Omental fat pad (tissue), 3 donors: ENCODE measurements at regions not wholly inside any gene's neighbourhood (a gene's known extent, or its start where the extent isn't known, plus 50 kb on each side); places are given as distances from the start of the nearest gene placed in this dataset.

Experiments
- ATAC-seq: fragments of 150-250 bp; one replicate; pipeline ENCODE4 v1.9.1; 2016; ENCODE audit warnings: mild to moderate bottlenecking, moderate library complexity; ENCODE audit not compliant: low FRiP score
- DNase-seq: peaks from one replicate; pipeline ENCODE4 v3.0.0-alpha.2; 2019; ENCODE audit warnings: low spot score
- TF ChIP-seq, protein P1 (sequence below), 3 donors: fragments of 450-650 bp; IDR thresholded peaks; one replicate each; pipeline ENCODE4 v1.5.1; 2016 to 2017; ENCODE audit warnings: antibody characterized with exemption in 3 of 3, mild to moderate bottlenecking in 3 of 3, moderate library complexity in 2 of 3

DNA sequence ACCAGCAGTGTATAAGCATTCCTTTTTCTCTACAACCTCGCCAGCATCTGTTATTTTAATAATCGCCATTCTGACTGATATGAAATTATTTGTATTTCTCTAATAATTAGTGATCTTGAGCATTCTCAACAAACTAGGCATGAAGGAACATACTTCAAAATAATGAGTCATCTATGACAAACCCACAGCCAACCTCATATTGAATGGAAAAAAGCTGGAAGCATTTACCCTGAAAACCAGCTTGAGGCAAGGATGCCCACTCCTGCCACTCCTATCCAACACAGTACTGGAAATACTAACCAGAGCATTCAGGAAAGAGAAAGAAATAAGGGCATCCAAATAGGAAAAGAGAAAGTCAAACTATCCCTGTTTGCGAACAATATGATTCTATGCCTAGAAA lies 390.6 kb upstream of the ID4 start:
- TF ChIP-seq, protein P1, sequence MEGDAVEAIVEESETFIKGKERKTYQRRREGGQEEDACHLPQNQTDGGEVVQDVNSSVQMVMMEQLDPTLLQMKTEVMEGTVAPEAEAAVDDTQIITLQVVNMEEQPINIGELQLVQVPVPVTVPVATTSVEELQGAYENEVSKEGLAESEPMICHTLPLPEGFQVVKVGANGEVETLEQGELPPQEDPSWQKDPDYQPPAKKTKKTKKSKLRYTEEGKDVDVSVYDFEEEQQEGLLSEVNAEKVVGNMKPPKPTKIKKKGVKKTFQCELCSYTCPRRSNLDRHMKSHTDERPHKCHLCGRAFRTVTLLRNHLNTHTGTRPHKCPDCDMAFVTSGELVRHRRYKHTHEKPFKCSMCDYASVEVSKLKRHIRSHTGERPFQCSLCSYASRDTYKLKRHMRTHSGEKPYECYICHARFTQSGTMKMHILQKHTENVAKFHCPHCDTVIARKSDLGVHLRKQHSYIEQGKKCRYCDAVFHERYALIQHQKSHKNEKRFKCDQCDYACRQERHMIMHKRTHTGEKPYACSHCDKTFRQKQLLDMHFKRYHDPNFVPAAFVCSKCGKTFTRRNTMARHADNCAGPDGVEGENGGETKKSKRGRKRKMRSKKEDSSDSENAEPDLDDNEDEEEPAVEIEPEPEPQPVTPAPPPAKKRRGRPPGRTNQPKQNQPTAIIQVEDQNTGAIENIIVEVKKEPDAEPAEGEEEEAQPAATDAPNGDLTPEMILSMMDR (IDR thresholded peaks at IDR 0.05), result no peak
- no peak for DNase-seq
- no peak for ATAC-seq

DNA sequence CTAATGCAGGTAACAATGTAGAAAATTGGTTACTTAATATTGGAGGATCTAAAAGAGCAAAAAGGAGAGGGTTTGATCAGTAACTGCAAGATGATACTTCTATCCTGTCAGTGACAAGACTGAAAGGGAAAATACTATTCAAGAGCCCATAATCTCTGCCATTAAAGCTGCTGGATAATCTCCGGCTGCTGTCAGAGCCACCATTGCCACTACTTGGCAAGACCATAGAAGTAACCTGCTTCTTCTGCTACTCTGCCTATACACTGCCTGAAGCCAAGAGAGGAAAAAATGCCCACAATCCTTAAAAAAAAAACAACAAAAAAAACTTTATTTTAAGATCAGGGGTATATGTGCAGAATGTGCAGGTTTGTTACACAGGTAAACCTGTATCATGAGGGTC lies 386.5 kb upstream of the ID4 start:
- DNase-seq (no peak), ATAC-seq (no peak)
- TF ChIP-seq, protein P1 (IDR thresholded peaks at IDR 0.05), result no peak

- DNase-seq, result no peak
- ATAC-seq, result no peak
Observed at GRCh38 chr6:19452495-19452894, 384.7 kb upstream of the ID4 start.

GRCh38 chr6:19454001-19454720 lies 383.0 kb upstream of the ID4 start:
- DNase-seq (no peak), ATAC-seq (no peak)
- TF ChIP-seq, protein P1 (IDR thresholded peaks at IDR 0.05), result no peak

More at GRCh38 chr6:19452495-19452894, 384.7 kb upstream of the ID4 start:
- TF ChIP-seq, protein P1 (IDR thresholded peaks at IDR 0.05), result no peak

GRCh38 chr6:19454721-19455392 lies 382.3 kb upstream of the ID4 start:
- TF ChIP-seq, protein P1 (IDR thresholded peaks at IDR 0.05), result no peak
- ATAC-seq (no peak), DNase-seq (no peak)

DNA sequence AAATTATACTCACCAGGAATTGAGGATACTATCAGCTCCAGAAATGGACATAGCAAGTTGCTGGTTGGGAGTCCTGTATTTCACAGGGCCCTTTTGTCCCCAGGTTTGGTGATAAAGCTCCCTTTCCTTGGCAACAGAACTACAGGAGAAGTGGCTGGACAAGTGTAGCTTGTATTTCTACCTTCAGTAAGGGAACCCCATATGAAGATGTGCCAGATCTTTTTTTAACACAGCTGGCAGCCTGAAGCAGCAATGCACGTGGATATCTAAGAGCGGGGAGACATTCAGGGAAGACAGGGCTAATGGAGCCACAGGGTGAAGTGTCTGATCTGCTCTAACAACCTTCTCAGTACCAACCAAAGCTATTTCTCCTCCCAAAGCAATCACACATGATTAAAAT lies 373.9 kb upstream of the ID4 start:
- no peak for ATAC-seq
- TF ChIP-seq, protein P1 (IDR thresholded peaks at IDR 0.05), result no peak
- DNase-seq, result no peak

DNA sequence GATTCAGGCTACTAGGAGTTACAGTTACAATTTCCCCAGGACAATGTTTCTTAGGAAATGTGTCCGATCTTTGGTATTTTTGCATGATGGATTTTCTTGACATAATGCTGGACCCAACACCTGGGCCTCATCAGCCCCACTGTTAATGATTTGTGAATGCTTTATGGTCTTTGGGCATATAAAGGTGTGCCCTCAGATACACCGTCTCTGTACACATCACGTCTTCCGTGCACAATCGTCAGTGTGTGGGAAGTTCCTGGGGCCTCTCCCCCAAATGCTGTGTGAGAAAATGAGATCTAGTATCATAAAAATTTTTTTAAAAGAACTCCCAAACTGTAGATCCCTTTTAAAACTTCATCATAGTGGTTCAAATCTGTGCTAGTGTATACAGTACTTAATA lies 373.2 kb upstream of the ID4 start:
- DNase-seq (no peak), ATAC-seq (no peak)
- TF ChIP-seq, protein P1 (IDR thresholded peaks at IDR 0.05), result no peak
